LHCN-M2 (cell line): ENCODE measurements at regions not wholly inside any gene's neighbourhood (a gene's known extent, or its start where the extent isn't known, plus 50 kb on each side); places are given as distances from the start of the nearest gene placed in this dataset.
"Not testable (repeated sequence)": the region's sequence is repeated elsewhere in the genome, so short reads cannot be mapped to it uniquely, and the experiment has no call there.

ENCODE experiments used
- DNase-seq: peaks from one replicate; pipeline ENCODE4 v3.0.0-alpha.2; 2012; ENCODE audit warnings: low read depth

GRCh38 chr7:112669306-112669705 is 120.9 kb downstream of the TMEM168 start:
- DNase-seq, result peak; percentile 68

- no peak for DNase-seq
Measured at GRCh38 chr7:112670193-112670592, 120.0 kb downstream of the TMEM168 start.

GRCh38 chr7:112678626-112679025 is 111.6 kb downstream of the TMEM168 start:
- peak; percentile 19 for DNase-seq

GRCh38 chr7:112689466-112690177 is 100.6 kb downstream of the TMEM168 start:
- DNase-seq, result peak; percentile 5

- DNase-seq, result no peak
Measured at GRCh38 chr7:112692333-112692732, 97.9 kb downstream of the TMEM168 start.

GRCh38 chr7:112697211-112697610 is 93.0 kb downstream of the TMEM168 start:
- not testable (repeated sequence) for DNase-seq

- no peak for DNase-seq
Measured at GRCh38 chr7:112699725-112700513, 90.3 kb downstream of the TMEM168 start.

- DNase-seq, result no peak
Measured at GRCh38 chr7:112701456-112701855, 88.7 kb downstream of the TMEM168 start.

- no peak for DNase-seq
Measured at GRCh38 chr7:112707655-112708054, 82.5 kb downstream of the TMEM168 start.

GRCh38 chr7:112708236-112708635 is 82.0 kb downstream of the TMEM168 start:
- DNase-seq, result no peak
